ENCODE measurements at regions not wholly inside any gene's neighbourhood (a gene's known extent, or its start where the extent isn't known, plus 50 kb on each side); places are given as distances from the start of the nearest gene placed in this dataset.
"Not testable (repeated sequence)": the region's sequence is repeated elsewhere in the genome, so short reads cannot be mapped to it uniquely, and the experiment has no call there.

DNA sequence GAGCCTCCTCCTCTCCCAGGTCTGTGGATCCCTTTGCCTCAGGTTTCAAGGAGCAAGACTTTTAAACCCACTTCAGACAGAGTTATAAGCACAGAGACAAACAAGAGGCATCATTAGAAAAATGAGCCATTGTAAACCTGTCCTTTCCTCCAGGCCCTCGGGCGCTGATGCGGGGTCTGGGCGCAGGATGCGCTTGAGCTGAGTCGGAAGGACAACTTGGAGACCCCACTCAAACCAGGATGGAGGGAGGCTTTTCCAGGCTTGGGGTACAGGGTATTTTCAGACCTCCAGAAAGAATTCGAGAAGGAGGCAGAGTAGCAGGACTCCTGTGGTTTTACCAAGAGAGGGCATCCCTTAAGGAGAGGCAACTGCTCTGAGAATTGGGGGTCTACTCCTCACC, 155.6 kb downstream of the NUFIP1 start:
- Mint-ChIP-seq H3K36me3 (ENCODE audit: low read depth) (no peaks in the 10 kb centered on the region), H3K4me1 (no peaks in the 10 kb centered on the region), H3K4me3 (no peak overlapping the region), H3K9me3 (no peaks in the 10 kb centered on the region), H3K27ac (no peak overlapping the region), H3K27me3 (peaks cover 3% of the 10 kb centered on the region)
- no peak for ATAC-seq (replicated peaks)

DNA sequence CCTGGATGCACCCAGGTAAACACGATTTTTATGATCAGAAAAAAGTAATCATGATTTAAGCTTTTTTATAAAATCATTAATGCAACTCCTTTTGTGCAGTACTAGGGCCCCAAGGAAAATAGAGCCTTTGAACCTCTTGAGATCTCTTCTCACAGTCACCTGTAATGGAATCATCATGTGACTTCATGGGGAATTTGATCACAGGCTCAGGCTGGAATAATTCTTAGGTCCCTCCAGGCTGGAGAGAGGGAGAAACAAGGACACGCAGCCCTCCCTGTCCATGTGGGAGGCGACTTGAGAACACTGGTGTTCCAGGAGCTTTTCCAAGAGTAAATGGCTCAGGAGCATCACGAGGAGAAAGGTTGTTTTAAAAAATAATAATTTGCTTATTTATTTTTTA, 156.1 kb downstream of the NUFIP1 start:
- Mint-ChIP-seq H3K27ac (no peak overlapping the region), H3K4me3 (no peak overlapping the region), H3K9me3 (no peaks in the 10 kb centered on the region), H3K4me1 (no peaks in the 10 kb centered on the region), H3K36me3 (ENCODE audit: low read depth) (no peaks in the 10 kb centered on the region), H3K27me3 (peaks cover 3% of the 10 kb centered on the region)
- ATAC-seq (replicated peaks) = no peak

DNA sequence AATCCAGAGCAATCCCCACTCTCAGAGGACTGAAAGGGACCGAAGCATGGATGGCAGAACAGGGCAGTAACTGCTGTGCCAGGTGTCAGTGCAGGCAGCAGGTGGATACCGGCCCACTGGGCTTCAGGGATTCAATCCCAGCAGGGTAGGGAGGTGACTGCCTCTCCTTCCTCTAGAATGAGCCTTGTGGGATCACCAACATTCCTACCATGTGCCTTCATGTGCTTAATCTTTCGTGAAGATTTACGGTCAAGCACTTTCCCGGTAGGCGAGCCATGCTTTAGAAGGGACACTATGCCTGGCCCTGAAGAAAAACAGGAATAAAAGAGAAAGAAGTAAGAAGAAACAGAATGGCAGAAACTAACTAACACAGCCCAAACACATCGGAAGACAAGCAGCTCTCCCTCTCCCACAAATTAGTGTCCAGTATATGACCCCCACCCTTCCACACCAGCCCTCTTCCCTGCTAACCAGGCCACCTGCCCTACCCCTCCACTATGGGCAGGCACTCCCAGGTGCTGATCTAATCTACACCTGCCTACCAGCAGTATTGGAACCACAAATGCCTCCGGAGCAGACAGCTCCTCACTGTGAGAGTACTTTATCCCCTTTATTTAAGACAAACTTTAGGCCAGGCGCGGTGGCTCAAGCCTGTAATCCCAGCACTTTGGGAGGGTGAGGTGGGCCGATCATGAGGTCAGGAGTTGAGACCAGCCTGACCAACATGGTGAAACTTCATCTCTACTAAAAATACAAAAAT, 162.5 kb downstream of the NUFIP1 start:
- Mint-ChIP-seq H3K36me3 (ENCODE audit: low read depth) (no peaks in the 10 kb centered on the region), H3K27ac (no peak overlapping the region), H3K27me3 (peaks cover 4% of the 10 kb centered on the region), H3K9me3 (no peaks in the 10 kb centered on the region), H3K4me1 (no peaks in the 10 kb centered on the region), H3K4me3 (no peak overlapping the region)
- no peak for ATAC-seq (replicated peaks)

DNA sequence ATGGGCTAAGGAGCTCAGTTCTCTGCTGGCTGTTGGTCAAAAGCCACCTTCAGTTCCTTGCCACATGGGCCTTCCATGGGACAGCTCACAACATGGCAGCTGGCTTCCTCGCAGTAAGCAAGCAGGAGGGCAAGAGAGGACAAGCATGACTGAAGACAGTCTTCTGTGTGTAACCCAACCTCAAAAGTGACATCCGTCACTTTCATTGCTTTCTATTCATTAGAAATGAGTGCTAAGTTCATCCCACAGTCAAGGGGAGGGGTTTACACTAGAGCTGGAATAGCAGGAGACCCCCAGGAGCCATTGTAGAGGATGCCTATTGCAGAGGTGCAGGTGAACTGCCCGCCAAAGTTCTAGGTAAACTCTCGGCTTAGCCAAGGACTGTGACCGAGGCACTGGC, 163.3 kb downstream of the NUFIP1 start:
- Mint-ChIP-seq H3K4me3 (no peak overlapping the region), H3K27me3 (peaks cover 4% of the 10 kb centered on the region), H3K27ac (no peak overlapping the region), H3K4me1 (no peaks in the 10 kb centered on the region), H3K9me3 (no peaks in the 10 kb centered on the region), H3K36me3 (ENCODE audit: low read depth) (no peaks in the 10 kb centered on the region)
- no peak for ATAC-seq (replicated peaks)

DNA sequence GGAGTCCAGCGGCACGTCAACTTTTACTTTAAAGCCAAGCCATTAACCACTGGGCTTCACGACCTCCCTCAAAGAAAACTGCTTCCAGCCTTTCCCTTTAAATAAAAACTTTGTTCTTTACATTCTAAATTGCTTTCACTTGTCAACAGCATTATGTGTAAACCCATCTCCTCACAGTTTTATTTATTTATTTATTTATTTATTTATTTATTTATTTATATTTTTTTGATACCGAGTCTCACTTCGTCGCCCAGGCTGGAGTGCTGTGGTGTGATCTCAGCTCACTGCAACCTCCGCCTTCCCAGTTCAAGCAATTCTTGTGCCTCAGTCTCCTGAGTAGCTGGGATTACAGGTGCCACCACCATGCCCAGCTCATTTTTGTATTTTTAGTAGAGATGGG, 165.7 kb downstream of the NUFIP1 start:
- not testable (repeated sequence) for H3K27me3 Mint-ChIP-seq; H3K36me3 Mint-ChIP-seq (ENCODE audit: low read depth); H3K27ac Mint-ChIP-seq; ATAC-seq (replicated peaks); H3K4me1 Mint-ChIP-seq; H3K9me3 Mint-ChIP-seq; H3K4me3 Mint-ChIP-seq

DNA sequence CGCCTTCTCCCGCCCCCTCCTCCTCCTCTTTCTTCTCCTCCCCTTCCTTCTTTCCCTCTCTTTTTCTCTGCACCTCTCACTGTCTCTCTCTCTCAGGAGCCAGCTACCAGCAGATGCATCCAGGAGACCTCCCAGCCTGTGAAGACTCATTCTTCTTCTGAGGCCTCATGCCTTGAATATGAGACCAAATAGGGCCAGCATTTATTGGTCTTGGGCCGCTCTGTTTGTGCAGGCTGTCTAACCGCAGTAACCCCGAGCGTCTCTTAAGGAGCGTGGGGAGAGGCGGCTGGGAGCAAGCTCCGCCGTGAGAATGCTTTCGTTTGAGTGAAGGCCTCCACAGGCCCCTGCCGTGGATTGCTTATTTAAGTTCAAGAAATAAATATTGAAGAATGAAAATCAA, 167.0 kb downstream of the NUFIP1 start:
- no peaks in the 10 kb centered on the region for H3K36me3 Mint-ChIP-seq (ENCODE audit: low read depth)
- no peak overlapping the region for H3K27ac Mint-ChIP-seq
- peaks cover 5% of the 10 kb centered on the region for H3K4me1 Mint-ChIP-seq
- H3K9me3 Mint-ChIP-seq = peaks cover 3% of the 10 kb centered on the region
- ATAC-seq (replicated peaks) = no peak
- peaks cover 4% of the 10 kb centered on the region for H3K27me3 Mint-ChIP-seq
- no peak overlapping the region for H3K4me3 Mint-ChIP-seq

DNA sequence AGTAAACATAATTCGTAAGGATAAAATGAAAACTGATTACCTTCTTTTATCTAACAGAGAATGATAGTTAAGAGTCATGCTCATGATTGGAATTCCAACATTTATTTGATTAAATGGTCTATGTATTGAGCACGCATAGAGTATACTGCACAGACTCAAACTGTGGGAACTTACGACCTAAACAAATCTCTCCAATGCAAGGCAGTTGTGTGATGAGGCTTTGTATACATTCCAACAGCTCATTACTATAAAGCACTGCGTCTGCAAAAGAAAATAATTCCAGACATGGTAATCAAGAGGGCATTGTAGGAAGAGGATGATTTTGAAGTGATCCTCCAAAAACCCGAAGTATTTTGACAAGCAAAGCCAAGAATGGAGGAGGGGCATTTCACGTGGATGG, 169.5 kb downstream of the NUFIP1 start:
- Mint-ChIP-seq H3K27me3 (peaks cover 5% of the 10 kb centered on the region), H3K27ac (peak overlapping the region; percentile 55), H3K36me3 (ENCODE audit: low read depth) (no peaks in the 10 kb centered on the region), H3K4me3 (no peak overlapping the region), H3K9me3 (peaks cover 3% of the 10 kb centered on the region), H3K4me1 (peaks cover 17% of the 10 kb centered on the region)
- no peak for ATAC-seq (replicated peaks)

DNA sequence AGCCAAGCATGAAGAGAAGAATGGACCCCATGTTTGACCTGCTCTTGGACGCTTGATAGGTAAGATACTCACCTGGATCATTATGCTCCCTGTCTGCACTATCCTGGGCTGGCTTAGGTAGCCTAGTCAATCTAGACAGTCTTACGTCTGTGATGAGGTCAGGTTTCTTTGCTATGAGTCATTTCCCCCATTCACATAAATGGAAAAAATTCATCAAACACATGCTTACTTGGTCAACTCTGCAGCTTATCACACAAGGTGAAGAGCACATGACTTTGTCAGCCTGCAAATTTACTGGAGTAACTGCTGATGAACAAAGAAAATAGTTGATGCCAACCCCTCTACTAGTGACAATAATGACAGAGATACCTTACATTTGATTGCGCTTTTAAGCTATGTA, 170.0 kb downstream of the NUFIP1 start:
- Mint-ChIP-seq H3K36me3 (ENCODE audit: low read depth) (no peaks in the 10 kb centered on the region), H3K4me3 (no peak overlapping the region), H3K9me3 (peaks cover 3% of the 10 kb centered on the region), H3K4me1 (peaks cover 17% of the 10 kb centered on the region), H3K27me3 (peaks cover 5% of the 10 kb centered on the region), H3K27ac (peak overlapping the region; percentile 55)
- ATAC-seq (replicated peaks) = peak; percentile 81

DNA sequence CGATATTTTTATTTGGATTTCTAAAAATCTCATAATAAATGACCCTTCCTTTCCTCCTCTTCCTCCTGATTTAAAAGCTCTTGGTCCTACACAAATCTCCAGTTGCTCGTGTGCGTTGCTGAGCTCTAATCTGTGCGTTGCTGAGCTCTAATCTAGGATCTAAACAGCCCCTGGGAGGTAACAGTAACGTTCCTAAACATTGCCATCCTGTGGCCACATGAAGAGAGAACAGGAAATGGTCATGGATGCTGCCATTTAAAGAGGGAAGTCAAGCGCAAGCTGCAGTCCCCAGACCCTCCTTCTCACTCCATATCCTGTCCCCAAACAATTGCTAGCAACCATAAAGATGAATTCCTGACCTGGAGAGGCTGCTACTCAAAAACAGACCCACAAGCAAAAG, 170.8 kb downstream of the NUFIP1 start:
- peaks cover 4% of the 10 kb centered on the region for H3K27me3 Mint-ChIP-seq
- ATAC-seq (replicated peaks) = no peak
- peak overlapping the region; percentile 55 for H3K27ac Mint-ChIP-seq
- H3K9me3 Mint-ChIP-seq = peaks cover 3% of the 10 kb centered on the region
- no peaks in the 10 kb centered on the region for H3K36me3 Mint-ChIP-seq (ENCODE audit: low read depth)
- H3K4me3 Mint-ChIP-seq = no peak overlapping the region
- peaks cover 17% of the 10 kb centered on the region for H3K4me1 Mint-ChIP-seq

DNA sequence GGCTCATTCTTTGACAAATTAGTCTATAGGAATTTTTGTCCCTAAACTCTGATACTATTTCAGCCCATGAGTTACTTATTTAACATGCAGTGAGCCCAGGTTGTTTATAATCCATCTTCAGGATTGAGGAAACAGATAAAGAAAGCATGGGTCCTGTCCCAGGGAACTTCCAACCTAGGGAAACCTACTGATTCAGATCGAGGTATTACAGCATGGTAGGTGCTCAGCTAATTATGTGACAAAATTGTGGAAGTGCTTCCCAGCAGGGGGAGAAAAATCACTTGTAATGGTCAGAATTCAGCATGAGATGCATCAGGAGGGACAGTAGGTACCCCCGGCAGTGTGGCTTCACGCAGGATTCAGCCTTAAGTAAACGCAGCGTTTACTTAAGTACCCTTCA, 171.3 kb downstream of the NUFIP1 start:
- Mint-ChIP-seq H3K4me3 (no peak overlapping the region), H3K4me1 (peaks cover 17% of the 10 kb centered on the region), H3K27me3 (peaks cover 8% of the 10 kb centered on the region), H3K36me3 (ENCODE audit: low read depth) (no peaks in the 10 kb centered on the region), H3K9me3 (peaks cover 3% of the 10 kb centered on the region), H3K27ac (no peak overlapping the region)
- ATAC-seq (replicated peaks) = no peak

DNA sequence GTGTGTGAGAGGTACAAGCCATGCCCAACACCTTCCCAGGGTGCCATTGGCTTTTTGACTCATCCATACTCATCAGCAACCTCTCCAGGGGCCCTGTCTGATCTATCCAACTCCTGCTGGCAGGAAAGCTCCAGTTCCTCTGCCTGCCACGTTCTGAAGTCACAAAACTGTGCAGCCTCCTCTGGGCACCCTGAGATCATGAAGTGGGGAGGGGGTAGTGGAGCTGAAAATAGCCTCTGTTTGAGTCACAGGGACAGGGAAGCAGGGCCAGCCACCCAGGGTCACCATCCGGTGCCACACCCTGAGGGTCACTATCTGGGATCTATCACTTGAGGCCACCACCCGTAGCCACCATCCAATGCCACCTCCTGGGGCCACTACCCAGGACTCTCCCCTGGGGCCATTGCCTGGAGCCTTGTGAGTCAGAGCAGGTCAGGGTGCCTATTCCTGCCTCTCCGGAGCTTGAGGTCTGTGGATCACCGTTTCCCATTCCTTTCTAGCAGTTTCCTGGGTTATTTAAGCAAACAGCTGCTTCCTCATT, 172.1 kb downstream of the NUFIP1 start:
- Mint-ChIP-seq H3K4me3 (no peak overlapping the region), H3K4me1 (peaks cover 17% of the 10 kb centered on the region), H3K27me3 (peaks cover 11% of the 10 kb centered on the region), H3K36me3 (ENCODE audit: low read depth) (no peaks in the 10 kb centered on the region), H3K9me3 (peaks cover 3% of the 10 kb centered on the region), H3K27ac (no peak overlapping the region)
- no peak for ATAC-seq (replicated peaks)

DNA sequence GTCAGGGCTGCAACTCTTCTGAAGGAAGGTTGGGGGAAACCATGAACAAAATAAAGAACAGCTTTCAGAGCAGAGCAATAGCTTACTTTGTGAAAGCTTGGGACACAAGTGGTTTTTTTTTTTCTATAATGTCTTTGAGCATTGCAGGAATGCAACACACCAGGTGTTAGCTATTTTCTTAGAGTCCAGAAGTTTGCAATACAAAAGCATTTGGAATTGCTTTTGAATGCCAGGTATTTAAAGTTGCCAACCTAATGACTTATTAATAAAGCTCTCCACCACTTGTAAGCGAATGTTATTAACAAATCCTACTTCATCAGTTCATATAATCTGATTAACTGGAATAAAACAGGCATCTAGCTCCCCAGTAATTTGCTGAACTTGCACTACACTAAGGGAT, 172.6 kb downstream of the NUFIP1 start:
- Mint-ChIP-seq H3K27me3 (peaks cover 11% of the 10 kb centered on the region), H3K9me3 (peaks cover 3% of the 10 kb centered on the region), H3K36me3 (ENCODE audit: low read depth) (no peaks in the 10 kb centered on the region), H3K27ac (no peak overlapping the region), H3K4me1 (peaks cover 17% of the 10 kb centered on the region), H3K4me3 (no peak overlapping the region)
- ATAC-seq (replicated peaks) = no peak

DNA sequence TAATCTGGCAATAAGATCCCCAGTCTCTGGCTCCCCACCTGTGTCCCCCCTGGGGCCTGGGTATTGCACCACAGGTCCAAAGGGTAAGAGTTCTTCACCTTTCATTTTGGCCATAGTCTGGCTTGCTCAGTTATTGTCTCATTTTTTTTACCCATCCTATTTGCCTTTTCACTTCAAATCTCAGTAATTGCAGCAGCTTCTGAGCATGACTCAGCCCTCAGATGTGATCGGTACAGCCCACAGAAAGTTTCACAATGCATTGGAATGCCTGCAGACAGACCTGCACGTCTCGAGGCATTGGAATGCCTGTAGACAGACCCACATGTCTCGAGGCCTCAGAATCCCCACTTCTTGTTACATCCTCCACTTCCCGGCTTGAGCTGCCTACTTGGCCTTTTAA, 173.6 kb downstream of the NUFIP1 start:
- peak overlapping the region; percentile 3 for H3K4me3 Mint-ChIP-seq
- peaks cover 3% of the 10 kb centered on the region for H3K9me3 Mint-ChIP-seq
- peak; percentile 90 for ATAC-seq (replicated peaks)
- peaks cover 17% of the 10 kb centered on the region for H3K4me1 Mint-ChIP-seq
- peaks cover 11% of the 10 kb centered on the region for H3K27me3 Mint-ChIP-seq
- H3K27ac Mint-ChIP-seq = peak overlapping the region; percentile 7
- no peaks in the 10 kb centered on the region for H3K36me3 Mint-ChIP-seq (ENCODE audit: low read depth)

DNA sequence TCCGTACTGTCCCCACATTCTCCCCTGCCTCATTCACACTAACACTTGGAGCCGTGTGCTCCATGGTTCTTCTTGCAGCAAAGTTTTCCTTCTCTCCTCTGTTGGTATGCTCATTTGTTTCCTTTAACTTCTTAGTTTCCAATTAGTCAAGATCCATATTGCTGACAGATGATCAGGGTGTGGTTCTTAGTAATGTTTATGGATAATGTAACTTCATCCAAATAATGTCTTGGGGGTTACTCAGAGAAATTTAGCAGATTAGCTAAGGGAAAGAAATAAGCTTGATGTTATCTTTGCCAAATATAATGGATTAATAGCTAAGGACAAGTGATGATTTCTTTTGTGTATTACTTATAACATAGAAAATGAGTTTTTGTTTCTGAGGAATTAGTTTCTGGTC, 174.4 kb downstream of the NUFIP1 start:
- no peak for ATAC-seq (replicated peaks)
- H3K27ac Mint-ChIP-seq = peak overlapping the region; percentile 7
- H3K27me3 Mint-ChIP-seq = peaks cover 11% of the 10 kb centered on the region
- no peaks in the 10 kb centered on the region for H3K36me3 Mint-ChIP-seq (ENCODE audit: low read depth)
- peaks cover 3% of the 10 kb centered on the region for H3K9me3 Mint-ChIP-seq
- H3K4me3 Mint-ChIP-seq = peak overlapping the region; percentile 3
- H3K4me1 Mint-ChIP-seq = peaks cover 17% of the 10 kb centered on the region

DNA sequence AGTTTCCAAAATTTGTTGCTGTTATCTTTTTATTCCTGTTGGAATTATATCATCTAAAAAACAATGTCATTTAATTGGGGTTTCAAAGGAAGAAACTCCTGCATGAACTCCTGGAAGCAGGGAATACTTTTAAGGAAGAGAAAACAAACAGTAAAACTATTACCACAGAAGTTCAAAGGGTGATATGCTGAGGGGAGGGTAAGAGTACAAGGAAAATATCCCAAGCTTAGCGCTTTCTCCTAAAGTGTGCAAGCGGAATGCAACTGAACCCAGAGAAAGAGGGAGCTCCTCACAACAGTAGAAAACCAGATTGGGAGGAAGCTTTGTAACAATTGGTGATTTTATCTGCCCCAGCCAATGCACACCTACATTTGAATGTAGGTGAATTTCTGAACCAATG, 175.1 kb downstream of the NUFIP1 start:
- ATAC-seq (replicated peaks) = no peak
- Mint-ChIP-seq H3K27me3 (peaks cover 11% of the 10 kb centered on the region), H3K4me1 (peaks cover 12% of the 10 kb centered on the region), H3K9me3 (no peaks in the 10 kb centered on the region), H3K27ac (no peak overlapping the region), H3K4me3 (no peak overlapping the region), H3K36me3 (ENCODE audit: low read depth) (no peaks in the 10 kb centered on the region)

Data from activated T-helper 17 cell treated with anti-CD3 and anti-CD28 coated beads, Interleukin-2, amount 50 U/mL, for 72 hours (primary cell).